ENCODE measurements at regions not wholly inside any gene's neighbourhood (a gene's known extent, or its start where the extent isn't known, plus 50 kb on each side); places are given as distances from the start of the nearest gene placed in this dataset.
"Not testable (repeated sequence)": the region's sequence is repeated elsewhere in the genome, so short reads cannot be mapped to it uniquely, and the experiment has no call there.

- no peaks in the 10 kb centered on the region for H3K9me3 ChIP-seq (ENCODE audit: low read length)
- peak; percentile 22; the same call in 1 of the 2 replicates for TF ChIP-seq CTCF (conservative IDR thresholded peaks at IDR 0.05; ENCODE audit: low read length)
- TF ChIP-seq EZH2phosphoT487 (IDR thresholded peaks at IDR 0.05; ENCODE audit: borderline replicate concordance, low read depth, low read length): no peak
- intact Hi-C loops (cut with micrococcal nuclease; ENCODE audit: unreplicated experiment): no loop called here
- ChIA-PET POLR2A (no interaction called here), CTCF (ENCODE audit: unreplicated experiment) (no interaction called here)
- no peak for DNase-seq (ENCODE audit: low spot score)
- BruUV-seq (replicated peaks): no TSS peak
- H3K27ac ChIP-seq (ENCODE audit: low read depth, low read length, poor library complexity, severe bottlenecking): no peak overlapping the region
- no peaks in the 10 kb centered on the region for H3K9me2 ChIP-seq (ENCODE audit: insufficient read depth, low read length)
- no peaks in the 10 kb centered on the region for H3K36me3 ChIP-seq (ENCODE audit: insufficient read depth, low read length)
- no peak overlapping the region for H2AFZ ChIP-seq (ENCODE audit: low read length)
- no peaks in the 10 kb centered on the region for H4K20me1 ChIP-seq (ENCODE audit: insufficient read depth, low read length)
- H3K4me1 ChIP-seq (ENCODE audit: insufficient read depth, low read length, poor library complexity, severe bottlenecking): peaks cover 2% of the 10 kb centered on the region
- H3K4me2 ChIP-seq (ENCODE audit: low read length): peak overlapping the region; percentile 29; the same call in 1 of the 2 replicates
- H3K4me3 ChIP-seq (ENCODE audit: low read depth, low read length, poor library complexity, severe bottlenecking): no peak overlapping the region
- no peaks in the 10 kb centered on the region for H3K79me2 ChIP-seq (ENCODE audit: insufficient read depth, low read depth, low read length)
Observed at GRCh38 chr5:1594357-1595106, 70.8 kb upstream of the LPCAT1 start.

GRCh38 chr5:1593903-1594356 is 70.2 kb upstream of the LPCAT1 start:
- Histone ChIP-seq H3K4me1 (ENCODE audit: insufficient read depth, low read length, poor library complexity, severe bottlenecking) (no peaks in the 10 kb centered on the region), H3K79me2 (ENCODE audit: insufficient read depth, low read depth, low read length) (no peaks in the 10 kb centered on the region), H2AFZ (ENCODE audit: low read length) (no peak overlapping the region), H3K9me2 (ENCODE audit: insufficient read depth, low read length) (no peaks in the 10 kb centered on the region), H3K36me3 (ENCODE audit: insufficient read depth, low read length) (no peaks in the 10 kb centered on the region), H3K4me3 (ENCODE audit: low read depth, low read length, poor library complexity, severe bottlenecking) (no peak overlapping the region), H3K4me2 (ENCODE audit: low read length) (peak overlapping the region; percentile 16; the same call in 1 of the 2 replicates), H3K27ac (ENCODE audit: low read depth, low read length, poor library complexity, severe bottlenecking) (no peak overlapping the region), H3K9me3 (ENCODE audit: low read length) (no peaks in the 10 kb centered on the region), H4K20me1 (ENCODE audit: insufficient read depth, low read length) (no peaks in the 10 kb centered on the region)
- TF ChIP-seq CTCF (conservative IDR thresholded peaks at IDR 0.05; ENCODE audit: low read length): no peak
- no peak for TF ChIP-seq EZH2phosphoT487 (IDR thresholded peaks at IDR 0.05; ENCODE audit: borderline replicate concordance, low read depth, low read length)
- BruUV-seq (replicated peaks): no TSS peak
- ChIA-PET POLR2A (no interaction called here), CTCF (ENCODE audit: unreplicated experiment) (no interaction called here)
- DNase-seq (ENCODE audit: low spot score): no peak
- intact Hi-C loops (cut with micrococcal nuclease; ENCODE audit: unreplicated experiment): no loop called here

GRCh38 chr5:1588071-1588694 is 64.4 kb upstream of the LPCAT1 start:
- H3K27ac ChIP-seq (ENCODE audit: low read depth, low read length, poor library complexity, severe bottlenecking); H3K4me2 ChIP-seq (ENCODE audit: low read length); H3K4me1 ChIP-seq (ENCODE audit: insufficient read depth, low read length, poor library complexity, severe bottlenecking); H2AFZ ChIP-seq (ENCODE audit: low read length); H3K79me2 ChIP-seq (ENCODE audit: insufficient read depth, low read depth, low read length); H3K9me2 ChIP-seq (ENCODE audit: insufficient read depth, low read length); H3K4me3 ChIP-seq (ENCODE audit: low read depth, low read length, poor library complexity, severe bottlenecking); BruUV-seq (replicated peaks); CTCF ChIA-PET (ENCODE audit: unreplicated experiment); POLR2A ChIA-PET; H3K9me3 ChIP-seq (ENCODE audit: low read length); DNase-seq (ENCODE audit: low spot score); H4K20me1 ChIP-seq (ENCODE audit: insufficient read depth, low read length); intact Hi-C loops (cut with micrococcal nuclease; ENCODE audit: unreplicated experiment); H3K36me3 ChIP-seq (ENCODE audit: insufficient read depth, low read length): not testable (repeated sequence)

GRCh38 chr5:1583081-1583875 is 59.5 kb upstream of the LPCAT1 start:
- H2AFZ ChIP-seq (ENCODE audit: low read length); H3K36me3 ChIP-seq (ENCODE audit: insufficient read depth, low read length); H3K9me2 ChIP-seq (ENCODE audit: insufficient read depth, low read length); BruUV-seq (replicated peaks); CTCF ChIA-PET (ENCODE audit: unreplicated experiment); H3K4me2 ChIP-seq (ENCODE audit: low read length); H3K4me3 ChIP-seq (ENCODE audit: low read depth, low read length, poor library complexity, severe bottlenecking); DNase-seq (ENCODE audit: low spot score); H3K4me1 ChIP-seq (ENCODE audit: insufficient read depth, low read length, poor library complexity, severe bottlenecking); intact Hi-C loops (cut with micrococcal nuclease; ENCODE audit: unreplicated experiment); H3K9me3 ChIP-seq (ENCODE audit: low read length); H3K27ac ChIP-seq (ENCODE audit: low read depth, low read length, poor library complexity, severe bottlenecking); H3K79me2 ChIP-seq (ENCODE audit: insufficient read depth, low read depth, low read length); H4K20me1 ChIP-seq (ENCODE audit: insufficient read depth, low read length); POLR2A ChIA-PET: not testable (repeated sequence)

Data from OCI-LY7 (cell line).